ENCODE measurements at regions not wholly inside any gene's neighbourhood (a gene's known extent, or its start where the extent isn't known, plus 50 kb on each side); places are given as distances from the start of the nearest gene placed in this dataset.
A peak's percentile ranks its signal among the peaks of the same experiment; 100 is the strongest.

- ATAC-seq (no peak), DNase-seq (ENCODE audit: low spot score in 2 of 2) (no peak)
- H3K27ac Mint-ChIP-seq, result no peak overlapping the region
- peaks cover 4 to 18% of the 10 kb centered on the region in 2 donors for H3K9me3 Mint-ChIP-seq
- peaks cover 18 to 28% of the 10 kb centered on the region in 2 donors for H3K36me3 Mint-ChIP-seq
Measured at GRCh38 chr2:111219285-111219684, 98.6 kb downstream of the BCL2L11 start.

- Mint-ChIP-seq H3K27ac (no peak overlapping the region), H3K9me3 (peaks cover 0 to 12% of the 10 kb centered on the region in 2 donors), H3K36me3 (peaks cover 11 to 21% of the 10 kb centered on the region in 2 donors)
- no peak for ATAC-seq
- DNase-seq (ENCODE audit: low spot score in 2 of 2), result no peak
Measured at GRCh38 chr2:111219734-111220505, 99.2 kb downstream of the BCL2L11 start.

- DNase-seq (ENCODE audit: low spot score in 2 of 2), result no peak
- Mint-ChIP-seq H3K36me3 (peaks cover 7 to 16% of the 10 kb centered on the region in 2 donors), H3K9me3 (peaks cover 0 to 8% of the 10 kb centered on the region in 2 donors)
Measured at GRCh38 chr2:111220962-111221361, 100.2 kb downstream of the BCL2L11 start.

DNA sequence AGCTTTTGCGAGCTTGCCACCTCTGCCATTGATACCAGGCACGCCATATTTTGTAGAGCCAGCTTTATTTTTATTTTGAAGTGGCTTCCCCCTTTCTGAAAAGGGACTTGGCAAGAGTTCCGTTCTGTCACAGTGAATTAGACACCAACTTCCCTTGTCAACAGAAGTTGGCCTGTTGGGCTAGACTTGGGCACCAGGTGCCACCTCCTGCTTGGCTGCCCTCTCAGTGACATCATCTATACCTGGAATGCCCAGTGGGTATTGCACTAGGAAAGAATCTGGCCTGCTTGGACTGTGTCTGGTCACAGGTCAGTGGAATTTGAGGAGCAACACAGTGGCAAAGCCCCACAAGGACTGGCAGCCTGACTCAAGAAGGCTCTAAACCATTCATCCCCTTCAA, 101.0 kb downstream of the BCL2L11 start:
- no peak for DNase-seq (ENCODE audit: low spot score in 2 of 2)
- no peak for ATAC-seq
- Mint-ChIP-seq H3K9me3 (peaks cover 0 to 8% of the 10 kb centered on the region in 2 donors), H3K36me3 (peaks cover 7 to 16% of the 10 kb centered on the region in 2 donors), H3K27ac (no peak overlapping the region)

More at GRCh38 chr2:111220962-111221361, 100.2 kb downstream of the BCL2L11 start:
- no peak for ATAC-seq
- no peak overlapping the region for H3K27ac Mint-ChIP-seq

- no peak for ATAC-seq
- no peak for DNase-seq (ENCODE audit: low spot score in 2 of 2)
- Mint-ChIP-seq H3K27ac (no peak overlapping the region), H3K36me3 (peaks cover 7 to 16% of the 10 kb centered on the region in 2 donors), H3K9me3 (peaks cover 0 to 8% of the 10 kb centered on the region in 2 donors)
Measured at GRCh38 chr2:111222204-111222866, 101.6 kb downstream of the BCL2L11 start.

GRCh38 chr2:111225856-111226255, 105.1 kb downstream of the BCL2L11 start:
- ATAC-seq, result no peak
- Mint-ChIP-seq H3K27ac (no peak overlapping the region), H3K9me3 (peaks cover 3 to 12% of the 10 kb centered on the region in 2 donors), H3K36me3 (peaks cover 11 to 21% of the 10 kb centered on the region in 2 donors)
- no peak for DNase-seq (ENCODE audit: low spot score in 2 of 2)

DNA sequence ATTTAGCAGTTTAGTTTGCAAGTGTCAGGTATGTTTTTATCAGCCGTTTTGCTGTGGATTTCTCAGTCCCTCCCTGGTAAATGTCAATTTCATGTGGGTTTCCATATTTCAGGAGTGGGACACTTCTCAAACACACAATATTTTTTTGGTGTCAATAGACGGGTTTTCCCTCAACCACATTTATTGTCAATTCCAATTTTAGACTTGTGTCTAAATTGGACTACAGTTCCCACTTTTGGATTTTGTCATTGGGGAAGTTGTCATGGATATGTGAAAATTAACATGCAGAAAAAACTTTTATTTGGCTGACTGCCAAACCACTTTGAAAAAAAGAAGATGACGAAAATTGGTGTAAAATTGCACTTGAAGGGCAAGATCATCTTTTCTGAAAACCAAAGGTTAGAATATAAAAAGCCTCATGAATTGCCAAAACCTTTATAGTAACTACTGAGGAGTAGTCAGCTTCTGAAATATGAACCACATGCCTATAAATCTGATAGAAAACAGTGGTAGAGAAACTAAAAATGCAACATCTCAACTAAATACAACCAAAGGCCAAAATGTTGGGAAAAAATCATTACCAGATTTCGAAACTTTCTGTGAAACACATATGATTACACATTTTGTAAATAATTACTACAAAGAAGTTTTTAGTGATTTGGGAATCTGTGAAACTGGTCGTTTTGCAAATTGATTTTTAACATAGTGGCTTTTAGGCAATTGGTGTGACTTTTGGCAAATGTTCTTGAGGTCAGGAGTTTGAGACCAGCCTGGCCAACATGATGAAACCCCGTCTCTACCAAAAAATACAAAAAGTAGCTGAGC, 106.4 kb downstream of the BCL2L11 start:
- no peak for DNase-seq (ENCODE audit: low spot score in 2 of 2)
- peaks cover 3 to 12% of the 10 kb centered on the region in 2 donors for H3K9me3 Mint-ChIP-seq
- ATAC-seq, result no peak
- H3K36me3 Mint-ChIP-seq, result peaks cover 11 to 21% of the 10 kb centered on the region in 2 donors
- no peak overlapping the region for H3K27ac Mint-ChIP-seq

DNA sequence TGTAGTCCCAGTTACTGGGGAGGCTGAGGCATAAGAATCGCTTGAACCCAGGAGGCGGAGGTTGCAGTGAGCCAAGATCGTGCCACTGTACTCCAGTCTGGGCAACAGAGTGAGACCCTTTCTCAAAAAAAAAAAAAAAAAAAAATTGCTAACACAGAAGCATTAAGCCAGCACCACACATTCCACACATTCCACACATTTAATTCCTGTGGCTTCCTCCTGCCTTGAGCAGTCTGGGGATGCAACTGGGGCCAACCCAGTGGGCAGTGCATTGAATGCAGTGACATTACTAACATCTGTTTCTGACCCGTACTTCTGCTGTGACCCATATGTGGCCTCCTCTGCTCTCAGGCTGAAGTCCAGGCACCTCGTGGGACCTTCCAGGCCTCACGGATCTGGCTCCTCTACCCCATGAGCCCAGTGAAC, 107.0 kb downstream of the BCL2L11 start:
- DNase-seq (ENCODE audit: low spot score in 2 of 2) (no peak), ATAC-seq (no peak)
- Mint-ChIP-seq H3K9me3 (peaks cover 3 to 9% of the 10 kb centered on the region in 2 donors), H3K36me3 (peaks cover 4 to 16% of the 10 kb centered on the region in 2 donors), H3K27ac (no peak overlapping the region)

DNA sequence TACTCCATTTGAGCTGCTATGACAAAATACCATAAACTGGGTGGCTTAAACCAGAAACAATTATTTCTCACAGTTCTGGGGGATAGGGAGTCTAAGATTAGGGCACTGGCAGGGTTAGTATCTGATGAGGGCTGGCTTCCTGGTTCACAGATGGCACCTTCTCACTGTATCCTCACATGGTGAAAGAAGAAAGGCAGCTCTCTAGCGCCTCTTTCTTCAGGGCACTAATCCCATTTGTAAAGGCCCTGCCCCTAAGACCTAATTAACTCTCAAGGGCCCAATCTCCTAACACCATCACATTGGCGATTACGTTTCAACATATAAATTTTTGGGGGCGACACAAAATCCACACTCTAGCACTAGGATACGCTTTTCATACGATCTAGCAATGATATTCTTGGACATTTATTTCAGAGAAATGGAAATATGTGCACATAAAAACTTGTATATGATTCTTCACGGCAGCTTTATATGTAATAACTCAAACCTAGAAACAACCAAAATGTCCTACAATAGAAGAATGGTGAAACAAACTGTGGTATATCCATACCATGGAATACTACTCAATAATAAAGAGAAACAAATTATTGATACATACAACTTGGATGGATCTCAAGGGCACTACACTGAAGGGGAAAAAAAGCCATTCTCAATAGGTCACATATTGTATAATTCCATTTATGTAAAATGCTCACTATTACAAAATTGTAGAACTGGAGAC, 111.0 kb downstream of the BCL2L11 start:
- DNase-seq (ENCODE audit: low spot score in 2 of 2) (no peak), ATAC-seq (no peak)
- no peak overlapping the region for H3K27ac Mint-ChIP-seq
- H3K9me3 Mint-ChIP-seq, result peaks cover 3 to 13% of the 10 kb centered on the region in 2 donors
- peaks cover 0 to 13% of the 10 kb centered on the region in 2 donors for H3K36me3 Mint-ChIP-seq

GRCh38 chr2:111235192-111236015, 114.7 kb downstream of the BCL2L11 start:
- H3K36me3 Mint-ChIP-seq, result no peaks in the 10 kb centered on the region
- no peak overlapping the region for H3K27ac Mint-ChIP-seq
- ATAC-seq (no peak), DNase-seq (ENCODE audit: low spot score in 2 of 2) (no peak)
- peaks cover 3 to 8% of the 10 kb centered on the region in 2 donors for H3K9me3 Mint-ChIP-seq

DNA sequence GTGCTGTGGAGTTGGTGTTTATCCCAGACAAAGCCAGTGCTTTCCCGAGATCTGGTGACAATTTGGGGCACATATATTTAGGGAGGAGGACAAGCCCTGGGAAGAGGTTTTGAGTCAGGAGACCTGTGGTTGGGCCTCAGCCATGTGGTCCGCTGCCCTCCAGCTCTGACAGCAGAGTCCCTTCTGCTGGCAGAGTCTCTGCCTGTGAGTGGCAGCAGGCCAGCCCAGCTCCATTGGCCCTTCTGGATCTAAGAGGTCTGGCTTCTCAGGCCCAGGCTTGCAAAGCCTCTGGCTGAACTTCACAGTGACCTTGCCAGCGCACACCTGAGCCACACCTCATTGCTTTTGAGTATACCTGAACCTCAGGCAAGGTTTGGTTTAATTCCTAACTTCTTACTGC, 115.3 kb downstream of the BCL2L11 start:
- ATAC-seq (no peak), DNase-seq (ENCODE audit: low spot score in 2 of 2) (no peak)
- Mint-ChIP-seq H3K36me3 (no peaks in the 10 kb centered on the region), H3K27ac (no peak overlapping the region), H3K9me3 (peaks cover 0 to 8% of the 10 kb centered on the region in 2 donors)

DNA sequence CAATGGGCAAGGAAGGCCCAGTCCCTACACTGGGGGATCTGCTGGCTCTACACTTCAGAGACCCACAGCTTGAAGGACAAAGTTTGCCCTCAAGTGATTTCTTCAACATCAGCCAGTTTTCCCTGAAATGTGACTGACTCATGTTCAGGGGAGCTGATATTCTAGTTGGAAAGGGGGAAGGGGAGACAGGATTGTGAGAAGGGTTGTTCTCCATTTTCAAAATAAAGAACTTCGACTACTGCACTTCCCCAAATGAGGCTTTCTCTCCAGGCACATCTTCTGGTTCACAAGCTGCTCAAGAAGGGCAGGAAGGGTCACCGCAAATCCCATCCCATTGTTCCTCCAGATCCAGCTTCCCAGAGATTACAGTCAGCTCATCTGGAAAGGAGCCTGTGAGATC, 117.6 kb downstream of the BCL2L11 start:
- DNase-seq (ENCODE audit: low spot score in 2 of 2) (no peak), ATAC-seq (no peak)
- Mint-ChIP-seq H3K27ac (no peak overlapping the region), H3K36me3 (no peaks in the 10 kb centered on the region), H3K9me3 (peaks cover 0 to 7% of the 10 kb centered on the region in 2 donors)

GRCh38 chr2:111239107-111239506, 118.4 kb downstream of the BCL2L11 start:
- DNase-seq (ENCODE audit: low spot score in 2 of 2), result no peak
- H3K36me3 Mint-ChIP-seq, result no peaks in the 10 kb centered on the region
- no peak overlapping the region for H3K27ac Mint-ChIP-seq
- H3K9me3 Mint-ChIP-seq, result no peaks in the 10 kb centered on the region
- ATAC-seq, result peak in 1 of 2 donors; percentile 34

DNA sequence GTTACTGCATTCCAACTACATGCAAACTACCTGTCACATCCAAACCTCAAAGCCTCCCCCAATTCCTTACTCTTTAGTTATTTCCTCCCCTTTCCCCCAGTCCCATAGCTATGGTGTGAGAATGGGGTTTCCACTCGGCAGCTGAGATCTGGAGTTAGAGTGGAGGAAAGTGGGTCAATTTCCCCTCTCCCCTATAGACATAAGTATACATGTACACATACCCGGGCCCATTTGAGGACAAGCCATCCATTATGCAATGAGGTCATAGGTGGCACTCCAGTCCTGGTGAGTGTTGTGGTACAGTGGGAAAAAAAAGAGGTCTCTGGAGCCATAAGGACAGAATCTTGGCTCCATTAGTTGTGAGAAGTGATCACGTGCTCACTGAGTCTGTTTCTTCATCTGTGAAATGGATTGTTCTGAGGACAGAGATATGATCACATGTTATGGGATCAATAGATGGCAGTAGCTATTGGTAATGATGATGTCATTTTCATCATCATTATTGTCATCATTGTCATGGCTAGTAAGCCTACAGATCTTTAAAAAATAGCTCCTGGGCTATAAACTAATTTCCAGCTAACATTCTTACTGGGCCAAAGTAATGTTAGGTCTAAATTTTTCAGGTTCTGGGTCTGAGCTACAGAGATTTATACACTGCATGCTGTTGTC, 119.0 kb downstream of the BCL2L11 start:
- no peak for ATAC-seq
- H3K9me3 Mint-ChIP-seq, result no peaks in the 10 kb centered on the region
- no peak for DNase-seq (ENCODE audit: low spot score in 2 of 2)
- H3K36me3 Mint-ChIP-seq, result no peaks in the 10 kb centered on the region
- H3K27ac Mint-ChIP-seq, result no peak overlapping the region

DNA sequence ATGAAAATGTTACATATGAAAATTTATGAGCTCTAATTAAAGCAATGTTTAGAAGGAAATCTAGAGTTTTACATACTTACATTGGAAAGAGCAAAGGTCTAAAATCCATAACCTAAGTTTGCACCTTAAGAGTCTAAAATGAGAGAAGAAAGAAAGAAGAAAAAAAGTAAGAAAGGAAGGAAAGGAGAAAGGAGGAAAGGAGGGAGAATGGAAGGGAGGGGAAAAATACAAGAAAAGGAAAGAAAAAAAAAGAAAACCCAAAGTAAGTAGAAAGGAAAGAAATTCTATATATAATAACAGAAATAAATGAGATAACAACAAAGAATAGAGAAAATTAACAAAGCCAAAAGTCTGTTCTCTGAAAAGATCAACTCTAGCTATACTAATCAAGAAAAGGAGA, 122.6 kb downstream of the BCL2L11 start:
- Mint-ChIP-seq H3K27ac (no peak overlapping the region), H3K9me3 (no peaks in the 10 kb centered on the region), H3K36me3 (no peaks in the 10 kb centered on the region)
- ATAC-seq (no peak), DNase-seq (ENCODE audit: low spot score in 2 of 2) (no peak)
